ENCODE measurements at regions not wholly inside any gene's neighbourhood (a gene's known extent, or its start where the extent isn't known, plus 50 kb on each side); places are given as distances from the start of the nearest gene placed in this dataset.
"Not testable (repeated sequence)": the region's sequence is repeated elsewhere in the genome, so short reads cannot be mapped to it uniquely, and the experiment has no call there.

- not testable (repeated sequence) for TF ChIP-seq CTCF, POLR2AphosphoS5 (IDR thresholded peaks at IDR 0.05)
These were observed 58.8 kb upstream of the DPP6 start for GRCh38 chr7:153993402-153993801.
